Thyroid gland (tissue), 4 donors: ENCODE measurements at regions not wholly inside any gene's neighbourhood (a gene's known extent, or its start where the extent isn't known, plus 50 kb on each side); places are given as distances from the start of the nearest gene placed in this dataset.

ENCODE experiments used
- DNase-seq, 2 donors: peaks; one replicate each; pipeline ENCODE4 v3.0.0-alpha.2; 2019
- H3K27ac ChIP-seq, 3 donors: fragments of 200-600 bp; sonication (generic); 1 replicate in 2 of 3; 2 replicates in 1 of 3; pipeline ENCODE4 v1.5.1; 2016 to 2019; ENCODE audit warnings: mild to moderate bottlenecking in 1 of 3, moderate library complexity in 1 of 3
- H3K27me3 ChIP-seq: fragments of 200-600 bp; sonication (generic); one replicate; pipeline ENCODE4 v1.5.1; 2019
- H3K36me3 ChIP-seq, 2 donors: fragments of 200-600 bp; sonication (generic); one replicate each; pipeline ENCODE4 v1.5.1; 2016 to 2019
- H3K4me1 ChIP-seq, 2 donors: fragments of 200-600 bp; sonication (generic); one replicate each; pipeline ENCODE4 v1.5.1; 2017 to 2019
- H3K4me3 ChIP-seq, 3 donors: fragments of 200-600 bp; sonication (generic); replicated peaks in 1 of 3; 1 replicate in 2 of 3; 2 replicates in 1 of 3; pipeline ENCODE4 v1.5.1; 2016; ENCODE audit warnings: mild to moderate bottlenecking in 1 of 3
- H3K9me3 ChIP-seq: fragments of 200-600 bp; sonication (generic); one replicate; pipeline ENCODE4 v1.5.1; 2017
- CTCF ChIP-seq, 6 experiments: fragments of 200-600 bp in 3 of 6; fragments of 450-650 bp in 3 of 6; sonication (generic) in 3 of 6; IDR thresholded peaks; one replicate each; pipeline ENCODE4 v1.5.1; 2016 to 2019; ENCODE audit warnings: antibody characterized with exemption in 6 of 6, mild to moderate bottlenecking in 2 of 6, inconsistent platforms in 1 of 6, moderate library complexity in 1 of 6
- POLR2A ChIP-seq, 2 donors: fragments of 450-650 bp; IDR thresholded peaks; one replicate each; pipeline ENCODE4 v1.6.1; 2017; ENCODE audit warnings: antibody characterized with exemption in 2 of 2, mild to moderate bottlenecking in 2 of 2, moderate library complexity in 1 of 2
- WGBS, 2 donors: methylation state at CpG; one replicate each; pipeline ENCODE4 v1.1.5; 2017; 5-methylcytosine and 5-hydroxymethylcytosine counted together
- intact Hi-C: fragments of 100-400 bp; cut with DNase I; formaldehyde crosslinking; loops from one replicate; pipeline ENCODE4 v1.15.1; 2023

GRCh38 chr3:16089521-16089920 is 85.0 kb upstream of the GALNT15 start:
- H3K4me3 ChIP-seq: no peak overlapping the region
- H3K36me3 ChIP-seq: no peaks in the 10 kb centered on the region
- DNase-seq: no peak
- no peaks in the 10 kb centered on the region for H3K9me3 ChIP-seq
- TF ChIP-seq POLR2A (IDR thresholded peaks at IDR 0.05) (no peak), CTCF (IDR thresholded peaks at IDR 0.05) (no peak)
- H3K27me3 ChIP-seq: no peaks in the 10 kb centered on the region
- H3K4me1 ChIP-seq: peaks cover 21 to 38% of the 10 kb centered on the region in 2 donors
- intact Hi-C loops: no loop called here
- WGBS, 2 donors: 100% methylated on average over 1 of the region's 1 CpG
- peak overlapping the region in 1 of 3 donors; percentile 6 for H3K27ac ChIP-seq

- H3K27me3 ChIP-seq: no peaks in the 10 kb centered on the region
- no peaks in the 10 kb centered on the region for H3K9me3 ChIP-seq
- no peak for DNase-seq
- peak overlapping the region in 1 of 3 donors; percentile 6 for H3K27ac ChIP-seq
- intact Hi-C loops: no loop called here
- no peak overlapping the region for H3K4me3 ChIP-seq
- H3K4me1 ChIP-seq: peaks cover 21 to 37% of the 10 kb centered on the region in 2 donors
- no peak for TF ChIP-seq CTCF (IDR thresholded peaks at IDR 0.05)
- TF ChIP-seq POLR2A (IDR thresholded peaks at IDR 0.05): no peak
- no peaks in the 10 kb centered on the region for H3K36me3 ChIP-seq
- WGBS, 2 donors: 13 to 37% methylated on average over 1 of the region's 1 CpG
Observed at GRCh38 chr3:16090024-16090423, 84.5 kb upstream of the GALNT15 start.

- no peaks in the 10 kb centered on the region for H3K27me3 ChIP-seq
- TF ChIP-seq CTCF (IDR thresholded peaks at IDR 0.05) (no peak), POLR2A (IDR thresholded peaks at IDR 0.05) (no peak)
- peaks cover 14 to 30% of the 10 kb centered on the region in 2 donors for H3K4me1 ChIP-seq
- H3K36me3 ChIP-seq: no peaks in the 10 kb centered on the region
- DNase-seq: no peak
- no peak overlapping the region for H3K4me3 ChIP-seq
- H3K9me3 ChIP-seq: no peaks in the 10 kb centered on the region
- intact Hi-C loops: no loop called here
- H3K27ac ChIP-seq: peak overlapping the region in 1 of 3 donors; percentile 6
Observed at GRCh38 chr3:16090706-16091105, 83.8 kb upstream of the GALNT15 start.

- intact Hi-C loops: no loop called here
- no peak for DNase-seq
- Histone ChIP-seq H3K9me3 (no peaks in the 10 kb centered on the region), H3K36me3 (no peaks in the 10 kb centered on the region), H3K4me3 (no peak overlapping the region), H3K4me1 (peaks cover 11 to 19% of the 10 kb centered on the region in 2 donors), H3K27ac (no peak overlapping the region), H3K27me3 (no peaks in the 10 kb centered on the region)
- TF ChIP-seq POLR2A (IDR thresholded peaks at IDR 0.05) (no peak), CTCF (IDR thresholded peaks at IDR 0.05) (no peak)
- 92 to 97% methylated on average over 5 of the region's 5 CpGs for WGBS, 2 donors
Observed at GRCh38 chr3:16092923-16093322, 81.6 kb upstream of the GALNT15 start.

- H3K9me3 ChIP-seq: no peaks in the 10 kb centered on the region
- H3K36me3 ChIP-seq: no peaks in the 10 kb centered on the region
- intact Hi-C loops: no loop called here
- no peak for TF ChIP-seq CTCF (IDR thresholded peaks at IDR 0.05)
- no peak for TF ChIP-seq POLR2A (IDR thresholded peaks at IDR 0.05)
- DNase-seq: no peak
- H3K27ac ChIP-seq: peak overlapping the region in 1 of 3 donors; percentile 45
- H3K4me1 ChIP-seq: peaks cover 0 to 20% of the 10 kb centered on the region in 2 donors
- 89 to 92% methylated on average over 14 of the region's 14 CpGs for WGBS, 2 donors
- no peaks in the 10 kb centered on the region for H3K27me3 ChIP-seq
- H3K4me3 ChIP-seq: no peak overlapping the region
Observed at GRCh38 chr3:16101295-16102186, 72.9 kb upstream of the GALNT15 start.
